ENCODE measurements at regions not wholly inside any gene's neighbourhood (a gene's known extent, or its start where the extent isn't known, plus 50 kb on each side); places are given as distances from the start of the nearest gene placed in this dataset.

DNA sequence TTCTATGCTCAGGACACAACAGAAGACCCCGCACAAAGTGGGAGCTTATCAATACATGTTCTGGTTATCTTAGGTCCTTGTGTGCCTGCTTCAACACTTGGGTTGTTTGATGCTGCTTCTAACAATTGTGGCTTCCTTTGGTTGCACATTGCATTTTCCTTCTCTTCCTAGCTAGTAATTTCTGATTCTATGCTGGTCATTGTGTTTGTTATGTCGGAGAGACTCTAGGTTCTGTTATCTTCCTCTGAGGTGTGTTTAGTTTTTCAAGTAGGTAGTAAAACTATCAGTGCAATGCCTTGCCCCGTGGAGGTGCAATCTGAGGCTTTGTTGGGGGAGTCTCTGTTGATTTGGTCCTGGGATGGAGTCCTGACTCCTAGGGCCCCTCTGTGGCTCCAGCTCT lies 414.2 kb downstream of the SHANK2 start:
- H2BK12ac ChIP-seq (ENCODE audit: insufficient read length, low read depth, low read length) = no peak overlapping the region
- H3K4me2 ChIP-seq (ENCODE audit: insufficient read depth, insufficient read length, low read length) = no peak overlapping the region
- H2AFZ ChIP-seq (ENCODE audit: low read length) = no peak overlapping the region
- no peak overlapping the region for H2BK120ac ChIP-seq (ENCODE audit: low read depth, low read length, poor library complexity, severe bottlenecking)
- H3K4me3 Mint-ChIP-seq = no peak overlapping the region
- no peak for DNase-seq
- H3K9me3 Mint-ChIP-seq = peaks cover 0 to 5% of the 10 kb centered on the region in 2 experiments; a peak in 2 of 5 replicates
- no peak overlapping the region for H4K8ac ChIP-seq (replicated peaks; ENCODE audit: insufficient read length, low read depth, low read length)
- H3K9me3 ChIP-seq (ENCODE audit: control insufficient read depth, low read depth, low read length) = no peaks in the 10 kb centered on the region
- H3K27ac ChIP-seq (ENCODE audit: insufficient read length, low read depth, low read length) = no peak overlapping the region
- no peak overlapping the region for H3K14ac ChIP-seq (ENCODE audit: insufficient read depth, low read length)
- H3K36me3 Mint-ChIP-seq (ENCODE audit: insufficient read depth in 1 of 3, low read depth in 3 of 3) = peaks cover 0 to 9% (median 8%) of the 10 kb centered on the region in 3 experiments; a peak in 4 of 7 replicates
- no CpG with 5 or more reads among the region's 3 CpGs for WGBS (ENCODE audit: extremely low coverage, insufficient read length, low lambda C conversion rate)
- H3K27me3 Mint-ChIP-seq (ENCODE audit: low read depth) = no peaks in the 10 kb centered on the region; the same call in 1 of the 2 replicates
- no peak overlapping the region for H2BK20ac ChIP-seq (ENCODE audit: low read depth, low read length, poor library complexity, severe bottlenecking)
- H4K91ac ChIP-seq (ENCODE audit: insufficient read length, low read depth, low read length) = no peak overlapping the region
- no peak overlapping the region for H2AK5ac ChIP-seq (ENCODE audit: insufficient read length, low read length)
- no peak overlapping the region for H3K23ac ChIP-seq (ENCODE audit: insufficient read length, low read depth, low read length)
- H3K27me3 ChIP-seq (ENCODE audit: insufficient read depth, low read length) = no peaks in the 10 kb centered on the region
- H3K79me1 ChIP-seq (ENCODE audit: insufficient read depth, low read depth, low read length, poor library complexity, severe bottlenecking) = no peaks in the 10 kb centered on the region
- H3K4me1 ChIP-seq (ENCODE audit: insufficient read depth, low read length) = peaks cover 2% of the 10 kb centered on the region; the same call in 1 of the 2 replicates
- TF ChIP-seq, protein P1, sequence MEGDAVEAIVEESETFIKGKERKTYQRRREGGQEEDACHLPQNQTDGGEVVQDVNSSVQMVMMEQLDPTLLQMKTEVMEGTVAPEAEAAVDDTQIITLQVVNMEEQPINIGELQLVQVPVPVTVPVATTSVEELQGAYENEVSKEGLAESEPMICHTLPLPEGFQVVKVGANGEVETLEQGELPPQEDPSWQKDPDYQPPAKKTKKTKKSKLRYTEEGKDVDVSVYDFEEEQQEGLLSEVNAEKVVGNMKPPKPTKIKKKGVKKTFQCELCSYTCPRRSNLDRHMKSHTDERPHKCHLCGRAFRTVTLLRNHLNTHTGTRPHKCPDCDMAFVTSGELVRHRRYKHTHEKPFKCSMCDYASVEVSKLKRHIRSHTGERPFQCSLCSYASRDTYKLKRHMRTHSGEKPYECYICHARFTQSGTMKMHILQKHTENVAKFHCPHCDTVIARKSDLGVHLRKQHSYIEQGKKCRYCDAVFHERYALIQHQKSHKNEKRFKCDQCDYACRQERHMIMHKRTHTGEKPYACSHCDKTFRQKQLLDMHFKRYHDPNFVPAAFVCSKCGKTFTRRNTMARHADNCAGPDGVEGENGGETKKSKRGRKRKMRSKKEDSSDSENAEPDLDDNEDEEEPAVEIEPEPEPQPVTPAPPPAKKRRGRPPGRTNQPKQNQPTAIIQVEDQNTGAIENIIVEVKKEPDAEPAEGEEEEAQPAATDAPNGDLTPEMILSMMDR (conservative IDR thresholded peaks at IDR 0.05) = no peak
- peaks cover 32 to 37% of the 10 kb centered on the region in 2 experiments for H3K4me1 Mint-ChIP-seq
- no peak overlapping the region for H3K4ac ChIP-seq (ENCODE audit: low read depth, low read length)
- H3K18ac ChIP-seq (ENCODE audit: insufficient read length, low read depth, low read length) = no peak overlapping the region
- no peaks in the 10 kb centered on the region for H3K79me2 ChIP-seq (ENCODE audit: insufficient read depth, low read length)
- H3K56ac ChIP-seq (ENCODE audit: insufficient read length, low read depth, low read length) = no peak overlapping the region
- H3K27ac Mint-ChIP-seq = no peak overlapping the region
- no peaks in the 10 kb centered on the region for H3K23me2 ChIP-seq (ENCODE audit: insufficient read length, low read depth, low read length, poor library complexity, severe bottlenecking)
- no peak overlapping the region for H3K9ac ChIP-seq (ENCODE audit: extremely low read depth, insufficient read length, low read length)
- no peak overlapping the region for H2BK5ac ChIP-seq (ENCODE audit: insufficient read length, low read length)
- H2BK15ac ChIP-seq (ENCODE audit: low read depth, low read length) = no peak overlapping the region
- H4K5ac ChIP-seq (ENCODE audit: insufficient read length, low read depth, low read length) = no peak overlapping the region
- H3T11ph ChIP-seq (ENCODE audit: low read length) = no peak overlapping the region
- no peaks in the 10 kb centered on the region for H4K20me1 ChIP-seq (ENCODE audit: control insufficient read depth, insufficient read depth, insufficient read length)
